ENCODE measurements at regions not wholly inside any gene's neighbourhood (a gene's known extent, or its start where the extent isn't known, plus 50 kb on each side); places are given as distances from the start of the nearest gene placed in this dataset.
"Not testable (repeated sequence)": the region's sequence is repeated elsewhere in the genome, so short reads cannot be mapped to it uniquely, and the experiment has no call there.

DNA sequence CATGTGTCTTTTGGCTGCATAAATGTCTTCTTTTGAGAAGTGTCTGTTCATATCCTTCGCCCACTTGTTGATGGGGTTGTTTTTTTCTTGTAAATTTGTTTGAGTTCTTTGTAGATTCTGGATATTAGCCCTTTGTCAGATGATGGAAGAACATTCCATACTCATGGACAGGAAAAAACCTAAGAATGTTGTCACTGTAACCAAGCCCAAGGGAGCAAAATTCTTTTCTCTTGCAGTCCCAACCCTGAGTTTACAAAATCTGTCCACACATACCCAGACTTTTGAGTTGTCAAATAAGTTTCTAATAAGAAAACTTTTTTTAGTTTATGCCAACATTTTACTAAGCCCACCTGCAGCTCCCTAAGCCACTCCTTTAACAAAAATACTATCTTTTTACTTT is 408.2 kb upstream of the FAT1 start:
- TF ChIP-seq, protein P1, sequence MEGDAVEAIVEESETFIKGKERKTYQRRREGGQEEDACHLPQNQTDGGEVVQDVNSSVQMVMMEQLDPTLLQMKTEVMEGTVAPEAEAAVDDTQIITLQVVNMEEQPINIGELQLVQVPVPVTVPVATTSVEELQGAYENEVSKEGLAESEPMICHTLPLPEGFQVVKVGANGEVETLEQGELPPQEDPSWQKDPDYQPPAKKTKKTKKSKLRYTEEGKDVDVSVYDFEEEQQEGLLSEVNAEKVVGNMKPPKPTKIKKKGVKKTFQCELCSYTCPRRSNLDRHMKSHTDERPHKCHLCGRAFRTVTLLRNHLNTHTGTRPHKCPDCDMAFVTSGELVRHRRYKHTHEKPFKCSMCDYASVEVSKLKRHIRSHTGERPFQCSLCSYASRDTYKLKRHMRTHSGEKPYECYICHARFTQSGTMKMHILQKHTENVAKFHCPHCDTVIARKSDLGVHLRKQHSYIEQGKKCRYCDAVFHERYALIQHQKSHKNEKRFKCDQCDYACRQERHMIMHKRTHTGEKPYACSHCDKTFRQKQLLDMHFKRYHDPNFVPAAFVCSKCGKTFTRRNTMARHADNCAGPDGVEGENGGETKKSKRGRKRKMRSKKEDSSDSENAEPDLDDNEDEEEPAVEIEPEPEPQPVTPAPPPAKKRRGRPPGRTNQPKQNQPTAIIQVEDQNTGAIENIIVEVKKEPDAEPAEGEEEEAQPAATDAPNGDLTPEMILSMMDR (IDR thresholded peaks at IDR 0.05), result not testable (repeated sequence)
- not testable (repeated sequence) for TF ChIP-seq EZH2 (IDR thresholded peaks at IDR 0.05; ENCODE audit: borderline replicate concordance, insufficient read depth, low read depth, low read length, poor library complexity, severe bottlenecking)

Data from B cell (primary cell).